NCI-H1417 treated with DMSO at 0.1 percent for 48 hours (cell line): ENCODE measurements at regions not wholly inside any gene's neighbourhood (a gene's known extent, or its start where the extent isn't known, plus 50 kb on each side); places are given as distances from the start of the nearest gene placed in this dataset.

Experiments used
- DNase-seq: peaks from one replicate; lab custom pipeline; 2025; lab: John Stamatoyannopoulos, UW

- DNase-seq: no peak
These were observed 1291.6 kb upstream of the AUTS2 start for GRCh38 chr7:68306692-68307107.

GRCh38 chr7:68309271-68309670 is 1289.0 kb upstream of the AUTS2 start:
- no peak for DNase-seq

GRCh38 chr7:68309806-68310205 is 1288.5 kb upstream of the AUTS2 start:
- DNase-seq: no peak

GRCh38 chr7:68311958-68312357 is 1286.3 kb upstream of the AUTS2 start:
- DNase-seq: no peak

- no peak for DNase-seq
These were observed 1284.5 kb upstream of the AUTS2 start for GRCh38 chr7:68313806-68314205.

GRCh38 chr7:68314208-68314607 is 1284.1 kb upstream of the AUTS2 start:
- no peak for DNase-seq

GRCh38 chr7:68317476-68317875 is 1280.8 kb upstream of the AUTS2 start:
- no peak for DNase-seq

GRCh38 chr7:68319061-68319460 is 1279.2 kb upstream of the AUTS2 start:
- DNase-seq: no peak

- DNase-seq: no peak
These were observed 1277.1 kb upstream of the AUTS2 start for GRCh38 chr7:68321076-68321639.

- no peak for DNase-seq
These were observed 1276.3 kb upstream of the AUTS2 start for GRCh38 chr7:68321776-68322496.

GRCh38 chr7:68324621-68325020 is 1273.7 kb upstream of the AUTS2 start:
- DNase-seq: no peak

- DNase-seq: no peak
These were observed 1264.1 kb upstream of the AUTS2 start for GRCh38 chr7:68334216-68334615.

- no peak for DNase-seq
These were observed 1263.5 kb upstream of the AUTS2 start for GRCh38 chr7:68334636-68335272.

GRCh38 chr7:68336594-68336993 is 1261.7 kb upstream of the AUTS2 start:
- no peak for DNase-seq

GRCh38 chr7:68348401-68348800 is 1249.9 kb upstream of the AUTS2 start:
- DNase-seq: no peak

GRCh38 chr7:68362745-68363518 is 1235.3 kb upstream of the AUTS2 start:
- DNase-seq: no peak

GRCh38 chr7:68364886-68365625 is 1233.2 kb upstream of the AUTS2 start:
- DNase-seq: no peak

- no peak for DNase-seq
These were observed 1226.3 kb upstream of the AUTS2 start for GRCh38 chr7:68371985-68372384.

- no peak for DNase-seq
These were observed 1222.1 kb upstream of the AUTS2 start for GRCh38 chr7:68376131-68376661.

- DNase-seq: no peak
These were observed 1216.5 kb upstream of the AUTS2 start for GRCh38 chr7:68381731-68382130.

- no peak for DNase-seq
These were observed 1213.7 kb upstream of the AUTS2 start for GRCh38 chr7:68384581-68384980.

GRCh38 chr7:68393051-68393450 is 1205.2 kb upstream of the AUTS2 start:
- DNase-seq: no peak
